ENCODE measurements at regions not wholly inside any gene's neighbourhood (a gene's known extent, or its start where the extent isn't known, plus 50 kb on each side); places are given as distances from the start of the nearest gene placed in this dataset.
"Not testable (repeated sequence)": the region's sequence is repeated elsewhere in the genome, so short reads cannot be mapped to it uniquely, and the experiment has no call there.

DNA sequence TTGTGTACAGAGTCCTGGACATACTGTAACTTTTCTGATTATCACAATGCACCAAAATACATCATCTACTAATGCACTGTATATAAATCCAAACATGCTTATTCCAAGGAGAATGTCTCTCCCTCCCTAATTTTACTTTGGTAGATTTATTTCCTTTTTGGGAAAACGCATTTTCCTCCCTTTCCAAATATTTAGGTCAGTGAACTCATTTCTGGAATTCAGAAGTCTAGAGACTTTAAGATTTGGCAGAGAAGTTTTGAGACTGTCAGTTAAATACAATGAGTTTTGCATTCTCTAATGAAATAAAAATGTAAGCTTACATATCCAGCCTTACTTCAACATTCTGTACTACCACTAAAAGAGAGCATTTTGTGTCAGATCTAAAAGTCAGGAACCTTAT, 165.8 kb upstream of the EDNRB start:
- DNase-seq (ENCODE audit: low read depth): no peak

DNA sequence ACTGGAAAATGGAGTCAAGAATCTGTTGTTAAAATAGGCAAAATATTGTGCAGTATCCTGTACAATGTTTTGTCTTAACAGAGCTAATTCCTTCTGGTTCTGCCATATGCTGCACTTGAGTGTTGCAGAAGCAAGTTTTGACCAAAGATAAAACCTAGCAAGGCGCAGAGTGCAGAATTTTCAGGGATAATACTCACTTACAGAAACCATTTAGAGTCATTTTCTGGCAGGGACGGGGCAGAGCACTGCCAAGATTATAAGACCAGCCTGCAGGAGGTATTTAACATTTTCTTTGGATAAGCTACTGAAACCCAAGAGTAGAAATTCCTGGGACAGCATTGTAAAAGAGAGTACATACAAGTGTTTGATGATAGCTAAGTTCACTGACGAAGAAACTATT, 159.5 kb upstream of the EDNRB start:
- DNase-seq (ENCODE audit: low read depth): no peak

DNA sequence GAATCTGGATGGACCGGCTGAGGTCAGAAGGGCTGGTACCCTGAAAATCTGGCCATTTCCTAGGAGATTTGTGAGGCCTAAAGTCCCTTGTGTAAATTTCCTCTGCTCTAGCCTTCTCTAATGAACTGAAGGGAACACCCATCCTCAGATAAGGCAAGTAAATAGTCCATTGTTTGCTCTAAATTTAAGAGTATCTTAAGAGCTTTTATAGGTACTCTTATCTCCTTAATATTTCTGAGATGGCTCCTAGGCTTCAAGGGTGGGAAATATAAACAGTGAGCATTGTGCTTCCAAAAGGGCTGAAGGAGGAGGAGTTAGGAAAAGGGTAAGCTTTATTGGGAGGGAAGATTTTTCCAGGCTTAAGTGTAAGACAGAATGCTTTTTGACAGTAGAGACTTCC, 148.7 kb upstream of the EDNRB start:
- DNase-seq (ENCODE audit: low read depth): no peak

DNA sequence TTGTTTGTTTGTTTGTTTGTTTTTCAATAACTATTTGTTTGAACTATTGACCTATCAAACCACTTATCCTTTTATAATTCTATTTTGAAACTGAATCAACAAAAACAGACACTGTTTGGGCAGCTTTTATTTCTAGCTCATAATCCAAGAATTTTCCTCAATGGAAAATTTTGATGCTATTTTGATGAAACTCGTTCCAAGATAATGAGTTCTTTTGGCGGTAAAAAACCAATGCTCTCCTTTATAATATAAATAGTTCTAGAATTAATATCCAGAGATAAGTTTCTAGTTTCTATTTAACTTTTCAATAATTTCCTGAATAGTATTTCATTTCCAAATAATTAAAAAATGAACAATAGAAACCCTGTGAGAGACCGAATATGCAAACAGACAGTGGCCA, 146.5 kb upstream of the EDNRB start:
- no peak for DNase-seq (ENCODE audit: low read depth)

DNA sequence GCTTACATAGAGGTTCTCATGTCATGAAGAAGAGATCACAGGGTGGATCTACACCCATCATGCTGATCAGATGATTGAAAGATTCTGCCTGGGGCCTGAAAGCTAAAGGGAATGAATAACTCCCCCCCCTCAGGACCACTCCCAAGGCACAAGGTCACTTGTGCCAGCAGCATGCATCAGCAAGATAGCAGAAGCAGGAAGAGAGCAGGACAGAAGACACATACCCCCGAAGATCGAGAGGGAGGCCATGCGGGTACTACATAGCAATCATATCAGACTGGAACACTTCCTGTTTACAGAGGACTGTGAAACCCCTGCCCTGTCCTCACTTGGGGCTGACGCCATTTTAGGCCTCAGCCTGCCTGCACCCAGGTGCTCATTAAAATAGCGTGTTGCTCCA, 143.2 kb upstream of the EDNRB start:
- DNase-seq (ENCODE audit: low read depth): no peak

DNA sequence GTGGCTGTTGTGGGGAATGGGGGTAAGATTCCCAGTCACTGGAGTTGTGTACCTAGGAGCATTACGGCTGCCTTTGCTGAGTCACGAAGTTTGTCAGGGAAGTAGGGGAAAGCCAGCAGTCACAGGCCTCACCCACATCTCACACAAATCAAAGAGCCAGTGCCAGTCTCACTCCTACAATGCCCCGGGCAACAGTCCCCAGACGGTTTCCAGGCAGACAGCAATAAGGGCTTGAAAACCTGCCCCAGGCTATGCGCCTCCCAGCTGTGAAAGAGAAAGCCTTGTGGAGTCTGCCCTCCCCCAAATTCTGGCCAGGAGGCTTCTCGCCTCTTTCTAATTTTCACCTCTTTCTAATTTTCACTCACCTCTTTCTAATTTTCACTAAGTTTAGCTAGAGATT, 142.3 kb upstream of the EDNRB start:
- DNase-seq (ENCODE audit: low read depth): no peak

DNA sequence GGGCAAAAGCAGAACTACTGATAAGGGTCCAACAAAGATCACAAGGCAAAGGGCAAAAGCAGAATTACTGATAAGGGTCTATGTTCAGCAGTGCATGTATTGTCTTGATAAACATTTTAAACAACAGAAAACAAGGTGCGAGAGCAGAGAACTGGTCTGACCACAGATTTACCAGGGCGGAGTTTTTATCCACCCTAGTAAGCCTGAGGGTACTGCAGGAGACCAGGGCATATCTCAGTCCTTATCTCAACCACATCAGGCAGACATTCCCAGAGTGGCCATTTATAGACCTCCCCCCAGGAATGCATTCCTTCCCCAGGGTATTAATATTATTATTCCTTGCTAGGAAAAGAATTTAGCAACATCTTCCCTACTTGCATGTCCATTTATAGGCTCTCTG, 138.2 kb upstream of the EDNRB start:
- not testable (repeated sequence) for DNase-seq (ENCODE audit: low read depth)

DNA sequence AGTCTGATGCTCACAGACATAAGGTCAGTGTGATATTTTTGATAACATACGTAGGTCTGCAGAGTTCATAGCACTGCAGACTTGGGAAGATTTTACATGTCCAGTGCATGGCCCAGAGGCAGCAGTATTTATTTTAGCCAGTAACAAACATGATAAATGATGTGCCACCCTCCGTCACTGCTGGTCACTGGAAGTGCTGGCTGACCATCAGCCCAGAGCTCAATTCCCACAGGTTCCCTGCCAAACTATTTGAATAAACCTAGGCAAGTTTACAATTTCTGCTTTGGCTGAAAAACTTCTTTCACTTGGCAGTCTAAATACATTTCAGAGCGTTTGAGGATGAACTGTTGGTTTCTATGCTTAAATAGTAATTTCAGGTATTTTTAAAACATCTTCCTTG, 135.5 kb upstream of the EDNRB start:
- DNase-seq (ENCODE audit: low read depth): no peak

DNA sequence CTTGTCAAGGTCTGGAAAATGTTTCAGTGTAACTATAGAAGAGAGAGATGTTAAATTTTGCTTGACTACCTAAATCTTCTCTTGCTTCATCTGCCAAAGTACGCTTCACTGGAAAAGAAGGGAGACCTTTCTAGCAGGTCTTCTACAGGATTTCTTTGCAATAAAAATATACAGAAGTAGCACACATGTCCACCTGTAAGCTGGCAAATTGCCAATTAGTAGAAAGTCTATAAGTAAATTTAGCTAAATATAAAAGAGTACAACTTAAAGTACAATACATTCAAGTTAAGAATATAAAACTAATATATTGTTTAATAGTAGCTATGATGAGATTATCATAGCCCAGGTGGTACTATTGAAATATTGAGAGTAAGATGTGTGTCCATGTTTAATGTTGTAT, 128.5 kb upstream of the EDNRB start:
- DNase-seq (ENCODE audit: low read depth): no peak

DNA sequence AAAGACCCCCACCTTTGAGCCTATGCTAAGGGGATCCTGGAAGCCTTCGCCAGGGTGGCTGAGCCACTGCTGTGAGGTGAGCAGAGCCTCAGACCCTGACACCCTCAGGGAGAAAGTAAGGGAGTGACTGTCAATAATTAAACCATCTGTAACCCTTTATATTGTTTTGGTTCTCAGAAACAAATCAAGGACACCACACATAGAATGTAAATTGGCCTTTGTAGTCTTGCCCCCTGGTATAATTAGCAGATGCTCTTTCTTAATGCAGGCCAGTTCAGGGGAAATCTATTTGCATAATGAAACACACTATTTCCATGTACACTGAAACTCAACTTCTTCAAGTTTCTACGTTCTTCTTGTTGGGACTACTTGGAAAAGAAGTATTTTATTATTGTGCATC, 127.7 kb upstream of the EDNRB start:
- DNase-seq (ENCODE audit: low read depth): no peak

DNA sequence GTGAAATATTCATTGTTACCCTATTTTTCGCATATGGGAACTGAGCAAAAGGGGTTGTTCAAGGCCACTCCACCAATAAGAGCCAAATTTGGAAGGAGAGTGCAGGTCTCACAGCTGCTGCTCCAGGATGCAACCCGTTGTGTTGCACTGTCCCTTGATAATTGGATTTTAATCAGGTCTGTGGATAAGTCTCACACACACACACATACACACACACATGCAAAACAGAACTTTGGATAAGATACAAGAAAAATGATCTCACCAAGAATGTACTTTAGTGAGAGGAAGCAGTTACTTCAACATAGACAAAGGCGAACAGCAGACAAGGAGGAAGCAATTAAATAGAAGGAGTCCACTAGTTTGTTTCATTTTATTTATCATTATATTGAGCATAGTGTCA, 127.3 kb upstream of the EDNRB start:
- no peak for DNase-seq (ENCODE audit: low read depth)

DNA sequence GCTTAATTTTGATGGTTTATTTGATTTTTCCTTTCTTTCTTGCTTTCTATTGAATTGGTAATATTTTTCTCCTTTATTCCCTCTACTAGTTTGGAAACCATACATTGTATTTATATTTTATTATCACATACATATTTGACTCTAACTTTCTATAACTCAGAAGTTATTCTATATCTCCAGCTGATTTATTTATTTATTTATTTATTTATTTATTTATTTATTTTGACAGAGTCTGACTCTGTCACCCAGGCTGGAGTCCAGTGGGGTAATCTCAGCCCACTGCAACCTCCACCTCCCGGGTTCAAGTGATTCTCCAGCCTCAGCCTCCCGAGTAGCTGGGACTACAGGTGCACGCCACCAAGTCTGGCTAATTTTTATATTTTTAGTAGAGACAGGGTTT, 122.7 kb upstream of the EDNRB start:
- not testable (repeated sequence) for DNase-seq (ENCODE audit: low read depth)

DNA sequence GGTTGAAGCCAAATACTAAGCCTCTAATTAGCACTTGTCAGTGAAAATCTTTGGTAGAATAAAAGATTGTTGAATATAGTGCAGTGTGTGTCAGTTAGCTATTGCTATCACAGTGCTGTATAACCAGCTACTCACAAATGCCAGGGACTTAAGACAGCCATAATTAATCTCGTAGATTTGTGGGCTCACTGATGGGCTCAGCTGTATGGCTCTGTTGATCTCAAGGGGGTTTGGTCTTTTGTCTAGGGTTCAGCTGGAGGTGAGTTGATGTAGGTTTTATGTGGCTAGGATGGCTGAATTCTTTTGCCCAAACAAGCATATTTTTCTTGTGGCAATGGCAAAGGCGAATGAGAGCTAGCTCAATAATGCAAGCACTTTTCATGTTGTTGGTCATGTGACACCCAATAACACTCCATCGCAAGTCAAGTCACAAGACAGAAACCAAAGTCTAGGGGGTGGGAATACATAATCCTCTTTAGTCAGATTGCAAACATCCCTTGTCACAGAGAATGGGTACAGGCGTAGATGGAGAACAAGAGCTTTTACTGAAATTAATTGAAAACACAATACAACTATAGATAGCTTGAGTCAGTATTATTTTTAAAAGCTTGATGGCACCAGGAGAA, 121.7 kb upstream of the EDNRB start:
- DNase-seq (ENCODE audit: low read depth): no peak

DNA sequence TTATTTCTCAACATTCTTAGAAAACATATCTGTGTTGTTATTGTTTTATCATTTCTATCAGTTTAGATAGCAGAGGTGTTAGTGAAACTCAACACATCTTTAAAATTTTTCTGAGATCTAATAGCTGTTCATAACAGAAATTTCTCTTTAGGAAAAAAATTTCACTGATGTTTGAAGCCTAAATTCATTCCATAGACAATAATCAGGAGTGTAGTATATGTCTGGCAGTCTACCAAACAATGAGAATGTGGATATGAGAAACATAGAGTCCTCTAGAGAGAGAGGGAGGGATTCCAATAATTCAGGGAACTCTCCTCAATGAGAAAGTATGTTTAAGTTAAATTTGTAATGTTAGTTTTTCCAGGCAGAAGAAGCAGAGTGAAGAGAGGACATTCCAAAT, 118.2 kb upstream of the EDNRB start:
- DNase-seq (ENCODE audit: low read depth): no peak

DNA sequence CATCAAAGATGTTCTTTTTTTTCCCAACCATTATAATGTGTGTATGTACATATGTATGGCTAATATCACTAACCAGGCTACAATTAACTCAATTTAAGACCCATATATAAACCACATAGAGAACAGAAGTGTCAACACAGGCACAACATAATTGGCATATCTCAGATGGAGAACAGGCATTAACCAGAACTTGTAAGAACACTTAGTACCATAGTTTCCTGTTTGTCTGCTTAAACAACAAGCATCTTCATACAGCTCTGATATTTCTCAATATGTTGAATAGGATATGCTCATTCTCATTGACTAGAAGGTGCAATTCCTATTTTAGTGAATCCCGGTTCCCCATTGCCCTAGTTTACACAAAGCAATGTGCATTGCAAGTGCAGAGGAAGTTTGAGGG, 116.9 kb upstream of the EDNRB start:
- no peak for DNase-seq (ENCODE audit: low read depth)

DNA sequence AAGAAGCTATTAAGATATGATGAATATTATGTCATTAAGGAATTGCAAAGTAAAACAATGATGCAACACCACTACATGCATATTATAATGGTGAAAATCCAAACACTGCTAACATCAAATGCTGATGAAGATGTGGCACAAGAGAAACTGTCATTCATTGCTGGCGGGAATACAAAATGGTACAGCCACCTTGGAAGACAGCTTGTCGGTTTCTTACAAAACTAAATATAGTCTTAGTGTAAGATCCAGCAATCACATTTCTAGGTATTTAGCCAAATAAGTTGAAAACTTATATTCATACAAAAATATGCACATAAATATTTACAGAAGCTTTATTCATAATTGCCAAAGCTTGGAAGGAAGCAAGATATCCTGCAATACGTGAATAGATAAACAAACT, 114.9 kb upstream of the EDNRB start:
- DNase-seq (ENCODE audit: low read depth): no peak

DNA sequence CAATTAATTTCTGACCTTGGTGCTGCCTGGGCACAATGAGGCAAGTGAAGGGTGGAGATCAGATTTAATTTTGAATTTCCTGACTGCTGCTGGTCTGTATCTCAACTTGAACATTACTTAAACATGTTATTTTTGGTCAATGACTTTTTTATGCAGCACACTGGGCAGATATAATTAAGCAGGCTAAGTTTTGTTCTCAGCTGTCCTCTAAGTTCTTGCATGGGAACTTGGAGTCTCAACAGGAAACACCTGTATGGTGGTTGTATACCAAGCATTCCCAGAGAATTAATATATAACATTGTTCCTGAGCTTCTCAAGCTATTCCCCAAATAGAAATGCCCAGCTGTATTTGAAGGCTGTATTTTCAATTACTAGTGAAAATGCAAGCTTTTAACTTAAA, 113.5 kb upstream of the EDNRB start:
- no peak for DNase-seq (ENCODE audit: low read depth)

DNA sequence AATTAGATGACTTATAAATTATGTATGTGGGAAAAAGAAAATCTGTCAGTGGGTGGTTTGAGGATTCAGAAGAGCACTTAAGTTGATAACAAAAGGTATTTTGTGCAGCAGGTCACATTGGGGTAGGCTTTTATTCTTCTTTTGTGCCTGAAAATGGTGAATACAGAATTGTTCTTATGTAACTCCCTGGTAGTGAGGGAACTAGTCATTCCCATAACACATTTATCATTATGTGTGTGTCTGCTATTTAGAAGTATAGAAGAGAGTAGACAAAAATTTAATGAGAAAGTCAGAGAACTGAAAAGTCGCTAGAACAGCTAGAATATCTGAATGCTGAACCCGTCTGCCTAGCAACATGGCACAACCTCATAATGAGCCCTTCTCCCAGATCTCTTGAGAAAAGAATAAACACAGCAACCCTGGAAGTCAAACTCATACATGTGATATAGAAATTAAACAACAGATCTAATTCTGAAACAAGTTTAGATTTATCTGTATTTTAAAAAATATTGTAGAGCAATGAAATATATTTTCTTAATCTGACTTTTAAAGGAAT, 111.8 kb upstream of the EDNRB start:
- DNase-seq (ENCODE audit: low read depth): no peak

DNA sequence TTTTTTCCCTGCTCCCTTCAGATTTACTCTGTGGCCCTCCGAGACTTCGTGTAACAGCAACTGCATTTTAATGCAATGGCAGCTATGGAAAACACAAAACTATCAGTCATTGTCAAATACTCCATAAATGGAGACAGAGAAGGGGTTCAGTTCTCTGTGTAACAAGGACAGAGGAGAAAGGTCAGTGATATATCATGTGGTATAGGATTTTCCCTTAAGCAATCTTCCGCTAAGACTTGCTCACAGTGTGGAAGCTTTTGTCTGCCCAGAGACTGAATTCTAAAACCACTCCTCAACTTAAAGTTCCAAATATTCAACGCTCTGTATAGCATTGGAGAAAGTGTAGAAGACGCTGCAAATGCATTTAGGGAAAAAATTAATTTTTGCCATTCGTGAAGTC, 111.3 kb upstream of the EDNRB start:
- no peak for DNase-seq (ENCODE audit: low read depth)

DNA sequence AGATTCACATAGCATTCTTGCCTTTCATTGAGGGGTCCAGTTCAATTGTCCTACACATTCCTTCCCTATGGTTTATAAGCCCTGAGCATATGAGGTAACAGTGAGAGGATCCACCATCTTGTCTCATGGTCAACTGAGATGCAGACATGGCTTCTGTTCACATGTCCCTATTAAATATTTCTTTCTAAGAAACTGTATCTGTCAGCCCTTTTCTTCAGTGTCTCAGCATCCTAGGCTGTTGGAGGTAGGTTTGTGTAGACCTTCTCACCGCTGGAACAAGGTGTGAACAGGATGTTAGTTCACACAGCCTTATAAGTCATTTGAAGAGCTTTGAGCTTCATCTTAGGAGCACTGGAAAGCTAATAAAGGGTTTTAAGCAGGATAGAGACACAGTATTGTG, 110.3 kb upstream of the EDNRB start:
- no peak for DNase-seq (ENCODE audit: low read depth)

DNA sequence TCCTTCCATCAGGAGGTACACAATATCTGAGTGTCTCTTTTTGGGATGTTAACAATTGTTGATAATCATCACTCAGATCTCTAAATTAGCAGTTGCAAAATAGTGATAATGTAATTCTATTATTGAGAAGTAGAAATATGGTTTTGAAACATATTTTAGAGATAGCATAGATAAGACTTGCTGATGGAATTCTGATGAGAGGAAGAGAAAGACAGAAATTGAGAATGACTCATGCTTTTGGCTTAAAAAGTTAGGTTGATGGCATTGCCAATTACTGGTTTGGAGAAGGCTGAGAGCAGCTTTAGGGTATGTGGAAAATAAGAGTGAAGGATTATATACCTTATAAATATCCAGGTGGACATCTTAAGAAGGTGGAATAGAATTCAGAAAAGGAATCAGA, 106.4 kb upstream of the EDNRB start:
- no peak for DNase-seq (ENCODE audit: low read depth)

DNA sequence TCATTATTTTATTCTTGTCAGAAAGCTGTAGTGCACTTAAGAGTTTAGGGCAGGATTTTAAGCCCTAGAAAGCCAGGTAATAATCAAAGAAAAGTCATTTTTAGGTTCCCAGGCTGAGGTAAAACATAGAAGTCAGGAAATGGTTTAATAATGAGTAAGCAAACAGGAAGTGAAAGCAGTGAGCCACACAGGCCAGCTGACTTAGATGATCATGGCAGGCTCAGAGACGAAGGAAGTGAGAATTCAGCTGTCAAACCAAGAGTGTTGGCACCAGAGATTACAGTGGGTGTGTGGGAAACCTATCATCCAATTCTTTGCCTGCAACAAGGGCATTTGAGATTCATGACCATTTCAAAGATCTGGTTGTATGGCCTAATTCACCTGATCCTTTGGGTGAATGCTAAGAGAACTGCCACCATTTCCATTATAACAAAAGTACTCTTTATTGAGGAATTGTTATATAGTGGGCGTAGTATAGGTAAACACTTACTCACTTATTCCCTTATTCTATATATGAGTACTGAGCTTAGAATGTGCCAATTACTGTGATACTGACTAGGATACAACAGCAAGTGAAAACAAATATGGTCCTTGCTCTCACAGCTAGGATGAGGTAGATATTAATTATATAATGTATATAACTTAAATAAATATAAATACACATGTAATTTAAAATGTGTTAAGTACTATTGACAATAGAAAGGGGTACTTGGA, 103.7 kb upstream of the EDNRB start:
- DNase-seq (ENCODE audit: low read depth): peak; percentile 11

DNA sequence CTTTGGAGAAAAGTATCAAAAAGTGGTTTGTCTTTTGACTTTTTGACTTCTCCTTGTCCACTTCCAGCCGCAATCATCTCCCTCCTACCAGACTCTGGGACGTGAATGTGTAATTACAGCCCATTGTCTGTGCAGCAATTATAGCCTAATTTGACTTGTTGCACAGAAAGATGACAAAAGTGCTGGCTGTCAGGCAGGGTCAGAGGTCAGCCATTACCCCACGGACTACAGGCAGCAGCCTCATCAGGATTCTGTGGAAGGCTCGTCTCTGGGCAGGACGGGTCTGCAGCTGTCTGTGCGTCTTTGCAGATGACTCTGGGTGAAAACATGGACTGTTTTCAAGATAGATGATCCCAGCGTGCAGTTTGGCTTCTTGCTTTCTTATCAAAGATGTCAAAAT, 102.2 kb upstream of the EDNRB start:
- DNase-seq (ENCODE audit: low read depth): no peak

DNA sequence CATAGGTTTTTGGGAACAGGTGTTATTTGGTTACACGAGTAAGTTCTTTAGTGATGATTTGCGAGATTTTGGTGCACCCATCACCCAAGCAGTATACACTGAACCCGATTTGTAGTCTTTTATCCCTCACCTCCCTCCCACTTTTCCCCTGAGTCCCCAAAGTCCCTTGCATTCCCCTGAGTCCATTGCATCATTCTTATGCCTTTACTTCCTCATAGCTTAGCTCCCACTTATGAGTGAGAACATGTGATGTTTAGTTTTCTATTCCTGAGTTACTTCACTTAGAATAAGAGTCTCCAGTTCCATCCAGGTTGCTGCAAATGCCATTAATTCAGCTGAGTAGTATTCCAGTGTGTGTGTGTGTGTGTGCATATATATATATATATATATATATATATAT, 97.2 kb upstream of the EDNRB start:
- DNase-seq (ENCODE audit: low read depth): no peak

All from activated gamma-delta T cell treated with anti-CD3 and anti-CD28 coated beads, Interleukin-2, amount 50 U/mL, for 16 hours (primary cell).